ENCODE measurements at regions not wholly inside any gene's neighbourhood (a gene's known extent, or its start where the extent isn't known, plus 50 kb on each side); places are given as distances from the start of the nearest gene placed in this dataset.

- TF ChIP-seq CTCF (IDR thresholded peaks at IDR 0.05) (no peak), POLR2A (IDR thresholded peaks at IDR 0.05) (no peak), POLR2AphosphoS5 (IDR thresholded peaks at IDR 0.05) (no peak)
Measured at GRCh38 chr22:44591146-44591790, 93.2 kb upstream of the RTL6 start.

Data from suprapubic skin (tissue), 4 donors.